CD8-positive, alpha-beta memory T cell (primary cell): ENCODE measurements at regions not wholly inside any gene's neighbourhood (a gene's known extent, or its start where the extent isn't known, plus 50 kb on each side); places are given as distances from the start of the nearest gene placed in this dataset.

Experiments used
- CTCF ChIA-PET: fragments of 350-600 bp; sonication (Branson Sonifier 250); formaldehyde crosslinking; loops from one replicate; lab custom pipeline; 2021; ENCODE audit warnings: antibody characterized with exemption; lab: Charles Lee
- POLR2A ChIA-PET: fragments of 350-600 bp; sonication (Branson Sonifier 250); formaldehyde crosslinking; loops from one replicate; lab custom pipeline; 2021; ENCODE audit warnings: antibody characterized with exemption; lab: Charles Lee
- DNase-seq, 5 donors: peaks; one replicate each; pipeline versions ENCODE4 v3.0.0 to v3.0.0-alpha.2; 2020 to 2022; ENCODE audit warnings: mixed read lengths in 1 of 5
- H3K27ac ChIP-seq: one replicate; pipeline ENCODE4 v1.7.0; 2013; ENCODE audit warnings: low read depth, mild to moderate bottlenecking, low read length, moderate library complexity
- H3K27me3 ChIP-seq: 2 replicates; pipeline ENCODE4 v1.7.0; 2013; ENCODE audit warnings: low read length, mild to moderate bottlenecking; ENCODE audit not compliant: insufficient read depth, poor library complexity, severe bottlenecking
- H3K36me3 ChIP-seq: 2 replicates; pipeline ENCODE4 v1.7.0; 2013; ENCODE audit warnings: mild to moderate bottlenecking, low read length, moderate library complexity; ENCODE audit not compliant: insufficient read depth
- H3K4me1 ChIP-seq: 2 replicates; pipeline ENCODE4 v1.7.0; 2013; ENCODE audit warnings: mild to moderate bottlenecking, low read length, moderate library complexity; ENCODE audit not compliant: insufficient read depth
- H3K4me3 ChIP-seq: 2 replicates; pipeline ENCODE4 v1.7.0; 2013; ENCODE audit warnings: mild to moderate bottlenecking, low read length
- H3K9me3 ChIP-seq: 2 replicates; pipeline ENCODE4 v1.7.0; 2013; ENCODE audit warnings: mild to moderate bottlenecking, low read length
- H3K27ac Mint-ChIP-seq, 8 donors: one replicate each; pipeline ENCODE4 v1.8.0; 2020 to 2021; ENCODE audit warnings: mixed read lengths in 8 of 8, mild to moderate bottlenecking in 6 of 8, inconsistent platforms in 3 of 8, moderate library complexity in 3 of 8
- H3K27me3 Mint-ChIP-seq, 2 donors: one replicate each; pipeline ENCODE4 v1.8.0; 2020 to 2021; ENCODE audit warnings: mixed read lengths in 2 of 2, mild to moderate bottlenecking in 1 of 2, moderate library complexity in 1 of 2
- H3K36me3 Mint-ChIP-seq, 3 donors: one replicate each; pipeline ENCODE4 v1.8.0; 2020 to 2021; ENCODE audit warnings: mixed read lengths in 3 of 3, inconsistent platforms in 1 of 3, mild to moderate bottlenecking in 1 of 3
- H3K4me1 Mint-ChIP-seq, 3 donors: one replicate each; pipeline ENCODE4 v1.8.0; 2020 to 2021; ENCODE audit warnings: mixed read lengths in 3 of 3, inconsistent platforms in 1 of 3, mild to moderate bottlenecking in 1 of 3
- H3K4me3 Mint-ChIP-seq, 7 donors: one replicate each; pipeline ENCODE4 v1.8.0; 2020 to 2021; ENCODE audit warnings: mixed read lengths in 7 of 7, mild to moderate bottlenecking in 6 of 7, moderate library complexity in 4 of 7, inconsistent platforms in 2 of 7
- H3K9me3 Mint-ChIP-seq, 5 donors: one replicate each; pipeline ENCODE4 v1.8.0; 2020 to 2022; ENCODE audit warnings: mixed read lengths in 5 of 5, mild to moderate bottlenecking in 3 of 5, moderate library complexity in 2 of 5, inconsistent platforms in 1 of 5

- Histone ChIP-seq H3K4me1 (no peaks in the 10 kb centered on the region), H3K4me3 (no peak overlapping the region), H3K9me3 (no peaks in the 10 kb centered on the region), H3K36me3 (no peaks in the 10 kb centered on the region), H3K27ac (no peak overlapping the region), H3K27me3 (no peaks in the 10 kb centered on the region)
- ChIA-PET CTCF (no interaction called here), POLR2A (no interaction called here)
- no peak overlapping the region for H3K27ac Mint-ChIP-seq
- H3K36me3 Mint-ChIP-seq, result no peaks in the 10 kb centered on the region
- no peaks in the 10 kb centered on the region for H3K27me3 Mint-ChIP-seq
- H3K9me3 Mint-ChIP-seq, result peaks cover 0 to 5% (median 3%) of the 10 kb centered on the region in 5 donors
- peaks cover 0 to 4% (median under 1%) of the 10 kb centered on the region in 3 donors for H3K4me1 Mint-ChIP-seq
- DNase-seq, result no peak
- no peak overlapping the region for H3K4me3 Mint-ChIP-seq
Measured at GRCh38 chr1:208516780-208517179, 272.6 kb upstream of the PLXNA2 start.

- H3K27me3 ChIP-seq, result no peaks in the 10 kb centered on the region
- Mint-ChIP-seq H3K27me3 (no peaks in the 10 kb centered on the region), H3K9me3 (peaks cover 0 to 5% (median 3%) of the 10 kb centered on the region in 5 donors), H3K4me3 (no peak overlapping the region), H3K27ac (no peak overlapping the region), H3K36me3 (no peaks in the 10 kb centered on the region), H3K4me1 (peaks cover 0 to 6% (median 3%) of the 10 kb centered on the region in 3 donors)
- CTCF ChIA-PET, result no interaction called here
- POLR2A ChIA-PET, result no interaction called here
- no peaks in the 10 kb centered on the region for H3K4me1 ChIP-seq
- H3K36me3 ChIP-seq, result no peaks in the 10 kb centered on the region
- H3K27ac ChIP-seq, result no peak overlapping the region
- no peaks in the 10 kb centered on the region for H3K9me3 ChIP-seq
- no peak for DNase-seq
- H3K4me3 ChIP-seq, result no peak overlapping the region
Measured at GRCh38 chr1:208520438-208521099, 276.4 kb upstream of the PLXNA2 start.

GRCh38 chr1:208521534-208521933, 277.4 kb upstream of the PLXNA2 start:
- Histone ChIP-seq H3K4me1 (no peaks in the 10 kb centered on the region), H3K36me3 (no peaks in the 10 kb centered on the region), H3K9me3 (no peaks in the 10 kb centered on the region), H3K27ac (no peak overlapping the region), H3K4me3 (no peak overlapping the region), H3K27me3 (no peaks in the 10 kb centered on the region)
- Mint-ChIP-seq H3K4me1 (peaks cover 0 to 6% (median 3%) of the 10 kb centered on the region in 3 donors), H3K9me3 (peaks cover 0 to 5% (median 3%) of the 10 kb centered on the region in 5 donors), H3K27me3 (no peaks in the 10 kb centered on the region), H3K4me3 (no peak overlapping the region), H3K36me3 (no peaks in the 10 kb centered on the region), H3K27ac (no peak overlapping the region)
- ChIA-PET POLR2A (no interaction called here), CTCF (no interaction called here)
- no peak for DNase-seq

GRCh38 chr1:208523007-208523406, 278.8 kb upstream of the PLXNA2 start:
- H3K36me3 Mint-ChIP-seq, result no peaks in the 10 kb centered on the region
- CTCF ChIA-PET, result no interaction called here
- no peak overlapping the region for H3K27ac Mint-ChIP-seq
- Histone ChIP-seq H3K4me3 (no peak overlapping the region), H3K9me3 (no peaks in the 10 kb centered on the region), H3K36me3 (no peaks in the 10 kb centered on the region), H3K27ac (no peak overlapping the region), H3K4me1 (no peaks in the 10 kb centered on the region), H3K27me3 (no peaks in the 10 kb centered on the region)
- POLR2A ChIA-PET, result no interaction called here
- no peak overlapping the region for H3K4me3 Mint-ChIP-seq
- peaks cover 0 to 3% of the 10 kb centered on the region in 2 donors for H3K27me3 Mint-ChIP-seq
- peaks cover 0 to 6% (median 3%) of the 10 kb centered on the region in 3 donors for H3K4me1 Mint-ChIP-seq
- peaks cover 0 to 2% (median 0%) of the 10 kb centered on the region in 5 donors for H3K9me3 Mint-ChIP-seq
- DNase-seq, result no peak

GRCh38 chr1:208524376-208524775, 280.2 kb upstream of the PLXNA2 start:
- H3K27ac ChIP-seq, result no peak overlapping the region
- H3K4me1 ChIP-seq, result no peaks in the 10 kb centered on the region
- no peaks in the 10 kb centered on the region for H3K9me3 ChIP-seq
- H3K4me1 Mint-ChIP-seq, result peaks cover 0 to 6% (median 3%) of the 10 kb centered on the region in 3 donors
- ChIA-PET CTCF (no interaction called here), POLR2A (no interaction called here)
- no peak overlapping the region for H3K27ac Mint-ChIP-seq
- H3K4me3 Mint-ChIP-seq, result no peak overlapping the region
- peaks cover 0 to 2% (median 0%) of the 10 kb centered on the region in 5 donors for H3K9me3 Mint-ChIP-seq
- H3K27me3 Mint-ChIP-seq, result peaks cover 0 to 6% of the 10 kb centered on the region in 2 donors
- no peak overlapping the region for H3K4me3 ChIP-seq
- no peaks in the 10 kb centered on the region for H3K36me3 Mint-ChIP-seq
- H3K36me3 ChIP-seq, result no peaks in the 10 kb centered on the region
- H3K27me3 ChIP-seq, result no peaks in the 10 kb centered on the region
- no peak for DNase-seq

- no peak overlapping the region for H3K27ac ChIP-seq
- no peaks in the 10 kb centered on the region for H3K9me3 ChIP-seq
- H3K27ac Mint-ChIP-seq, result no peak overlapping the region
- CTCF ChIA-PET, result no interaction called here
- no peaks in the 10 kb centered on the region for H3K36me3 ChIP-seq
- H3K4me1 Mint-ChIP-seq, result peaks cover 0 to 6% (median 3%) of the 10 kb centered on the region in 3 donors
- no peak for DNase-seq
- peaks cover 0 to 6% of the 10 kb centered on the region in 2 donors for H3K27me3 Mint-ChIP-seq
- no peaks in the 10 kb centered on the region for H3K36me3 Mint-ChIP-seq
- POLR2A ChIA-PET, result no interaction called here
- no peaks in the 10 kb centered on the region for H3K27me3 ChIP-seq
- no peak overlapping the region for H3K4me3 ChIP-seq
- no peaks in the 10 kb centered on the region for H3K4me1 ChIP-seq
- no peak overlapping the region for H3K4me3 Mint-ChIP-seq
- H3K9me3 Mint-ChIP-seq, result peaks cover 0 to 2% (median 0%) of the 10 kb centered on the region in 5 donors
Measured at GRCh38 chr1:208524925-208525324, 280.7 kb upstream of the PLXNA2 start.

GRCh38 chr1:208525417-208525816, 281.2 kb upstream of the PLXNA2 start:
- ChIA-PET POLR2A (no interaction called here), CTCF (no interaction called here)
- no peak for DNase-seq
- Mint-ChIP-seq H3K27ac (no peak overlapping the region), H3K27me3 (peaks cover 0 to 6% of the 10 kb centered on the region in 2 donors), H3K9me3 (peaks cover 0 to 2% (median 0%) of the 10 kb centered on the region in 5 donors), H3K4me1 (peaks cover 0 to 6% (median 3%) of the 10 kb centered on the region in 3 donors), H3K4me3 (no peak overlapping the region), H3K36me3 (no peaks in the 10 kb centered on the region)
- Histone ChIP-seq H3K4me1 (no peaks in the 10 kb centered on the region), H3K27ac (no peak overlapping the region), H3K36me3 (no peaks in the 10 kb centered on the region), H3K4me3 (no peak overlapping the region), H3K9me3 (no peaks in the 10 kb centered on the region), H3K27me3 (no peaks in the 10 kb centered on the region)

GRCh38 chr1:208526613-208527125, 282.5 kb upstream of the PLXNA2 start:
- no peak overlapping the region for H3K27ac Mint-ChIP-seq
- Histone ChIP-seq H3K27ac (no peak overlapping the region), H3K9me3 (no peaks in the 10 kb centered on the region), H3K27me3 (no peaks in the 10 kb centered on the region), H3K36me3 (no peaks in the 10 kb centered on the region), H3K4me3 (no peak overlapping the region), H3K4me1 (no peaks in the 10 kb centered on the region)
- H3K27me3 Mint-ChIP-seq, result peaks cover 0 to 6% of the 10 kb centered on the region in 2 donors
- ChIA-PET CTCF (no interaction called here), POLR2A (no interaction called here)
- no peak overlapping the region for H3K4me3 Mint-ChIP-seq
- H3K36me3 Mint-ChIP-seq, result no peaks in the 10 kb centered on the region
- peaks cover 0 to 4% (median 3%) of the 10 kb centered on the region in 3 donors for H3K4me1 Mint-ChIP-seq
- peaks cover 0 to 2% (median 0%) of the 10 kb centered on the region in 5 donors for H3K9me3 Mint-ChIP-seq
- DNase-seq, result no peak
